ENCODE measurements at regions not wholly inside any gene's neighbourhood (a gene's known extent, or its start where the extent isn't known, plus 50 kb on each side); places are given as distances from the start of the nearest gene placed in this dataset.

DNA sequence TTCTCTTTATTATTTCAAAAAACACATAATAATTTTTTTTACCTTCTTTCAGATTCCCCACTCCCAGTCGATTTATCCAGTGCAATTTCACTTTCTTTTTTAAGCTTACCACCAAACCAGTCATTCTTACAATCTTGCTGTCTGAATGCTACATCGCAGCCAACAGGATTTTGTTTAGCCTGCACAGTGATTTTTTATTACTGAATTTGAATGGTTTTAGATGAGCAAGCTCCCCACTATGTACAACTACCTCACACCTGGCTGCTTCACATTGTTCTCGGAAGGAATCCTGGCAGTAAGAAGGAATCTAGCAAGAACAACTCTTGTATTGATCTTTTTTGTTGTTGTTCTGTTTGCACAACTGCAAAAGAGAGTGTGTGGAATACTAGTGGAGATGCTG, 668.1 kb upstream of the WWC1 start:
- Histone ChIP-seq H3K27ac (no peak overlapping the region), H3K36me3 (no peaks in the 10 kb centered on the region), H3K9me3 (no peaks in the 10 kb centered on the region), H3K4me1 (no peaks in the 10 kb centered on the region), H3K4me3 (no peak overlapping the region), H3K27me3 (no peaks in the 10 kb centered on the region)
- ATAC-seq (no peak), DNase-seq (no peak)
- in situ Hi-C loops (cut with MboI; ENCODE audit: low sequenced_read_pairs in 4 of 4) (no loop called here), intact Hi-C loops (cut with DNase I; ENCODE audit: low total_unique reads) (no loop called here)
- TF ChIP-seq POLR2A (IDR thresholded peaks at IDR 0.05), result no peak
- TF ChIP-seq, protein P1, sequence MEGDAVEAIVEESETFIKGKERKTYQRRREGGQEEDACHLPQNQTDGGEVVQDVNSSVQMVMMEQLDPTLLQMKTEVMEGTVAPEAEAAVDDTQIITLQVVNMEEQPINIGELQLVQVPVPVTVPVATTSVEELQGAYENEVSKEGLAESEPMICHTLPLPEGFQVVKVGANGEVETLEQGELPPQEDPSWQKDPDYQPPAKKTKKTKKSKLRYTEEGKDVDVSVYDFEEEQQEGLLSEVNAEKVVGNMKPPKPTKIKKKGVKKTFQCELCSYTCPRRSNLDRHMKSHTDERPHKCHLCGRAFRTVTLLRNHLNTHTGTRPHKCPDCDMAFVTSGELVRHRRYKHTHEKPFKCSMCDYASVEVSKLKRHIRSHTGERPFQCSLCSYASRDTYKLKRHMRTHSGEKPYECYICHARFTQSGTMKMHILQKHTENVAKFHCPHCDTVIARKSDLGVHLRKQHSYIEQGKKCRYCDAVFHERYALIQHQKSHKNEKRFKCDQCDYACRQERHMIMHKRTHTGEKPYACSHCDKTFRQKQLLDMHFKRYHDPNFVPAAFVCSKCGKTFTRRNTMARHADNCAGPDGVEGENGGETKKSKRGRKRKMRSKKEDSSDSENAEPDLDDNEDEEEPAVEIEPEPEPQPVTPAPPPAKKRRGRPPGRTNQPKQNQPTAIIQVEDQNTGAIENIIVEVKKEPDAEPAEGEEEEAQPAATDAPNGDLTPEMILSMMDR (IDR thresholded peaks at IDR 0.05 in 4 of 5, conservative IDR thresholded peaks at IDR 0.05 in 1 of 5), result no peak

DNA sequence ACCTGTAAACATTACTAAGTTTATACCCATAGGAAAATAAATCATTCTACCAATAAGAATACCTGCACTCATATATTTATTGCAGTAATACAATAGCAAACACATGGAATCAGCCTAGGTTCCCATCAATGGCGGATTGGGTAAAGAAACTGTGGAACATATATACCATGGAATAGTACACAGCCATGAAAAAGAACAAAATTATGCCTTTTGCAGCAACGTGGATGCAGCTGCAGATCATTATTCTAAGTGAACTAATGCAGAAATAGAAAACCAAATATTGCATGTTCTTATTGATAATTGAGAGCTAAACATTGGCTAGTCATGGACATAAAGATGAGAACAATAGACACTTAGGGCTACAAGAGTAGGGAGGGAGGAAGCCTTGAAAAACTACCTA, 667.4 kb upstream of the WWC1 start:
- intact Hi-C loops (cut with DNase I; ENCODE audit: low total_unique reads) (no loop called here), in situ Hi-C loops (cut with MboI; ENCODE audit: low sequenced_read_pairs in 4 of 4) (no loop called here)
- Histone ChIP-seq H3K27me3 (no peaks in the 10 kb centered on the region), H3K27ac (no peak overlapping the region), H3K4me1 (no peaks in the 10 kb centered on the region), H3K9me3 (no peaks in the 10 kb centered on the region), H3K4me3 (no peak overlapping the region), H3K36me3 (no peaks in the 10 kb centered on the region)
- ATAC-seq (no peak), DNase-seq (no peak)
- TF ChIP-seq, protein P1 (IDR thresholded peaks at IDR 0.05 in 4 of 5, conservative IDR thresholded peaks at IDR 0.05 in 1 of 5), result no peak
- no peak for TF ChIP-seq POLR2A (IDR thresholded peaks at IDR 0.05)

DNA sequence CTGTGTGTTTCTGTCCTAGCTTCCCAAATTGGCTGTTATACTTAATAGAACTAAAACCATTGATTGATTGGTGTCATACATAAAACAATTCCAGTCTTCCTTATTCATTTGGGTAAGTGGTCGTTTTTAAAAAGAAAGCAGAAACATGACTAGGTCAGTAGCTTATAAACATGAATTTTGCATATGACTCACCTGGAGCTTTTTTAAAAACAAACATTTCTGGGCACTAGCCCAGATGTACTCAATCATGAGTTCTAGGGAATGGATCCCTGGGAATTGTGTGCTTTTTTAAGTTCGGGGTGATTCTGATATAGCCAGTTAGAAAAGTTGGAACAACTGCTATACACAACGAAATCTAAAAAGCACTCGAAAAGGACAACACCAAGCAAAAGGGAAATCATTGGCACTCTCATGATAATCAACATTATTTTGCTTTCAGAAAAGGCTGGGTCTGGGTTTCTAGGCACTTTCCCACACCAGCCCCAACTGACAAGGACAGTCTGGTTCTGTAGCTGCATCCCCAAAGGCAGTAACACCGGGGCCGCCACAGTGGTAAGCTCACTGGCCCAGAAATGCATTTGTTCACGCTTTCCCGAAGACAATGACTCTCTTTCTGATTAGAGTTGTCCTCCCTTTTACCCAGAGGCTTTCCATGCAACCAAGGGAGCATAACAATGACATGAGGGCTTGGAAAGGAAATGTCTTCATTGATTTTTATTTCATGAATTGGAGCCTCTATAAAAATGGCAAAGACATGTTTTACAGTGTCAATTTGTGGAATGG, 664.9 kb upstream of the WWC1 start:
- ATAC-seq (no peak), DNase-seq (no peak)
- no peaks in the 10 kb centered on the region for H3K4me1 ChIP-seq
- TF ChIP-seq POLR2A (IDR thresholded peaks at IDR 0.05), result no peak
- TF ChIP-seq, protein P1 (IDR thresholded peaks at IDR 0.05 in 4 of 5, conservative IDR thresholded peaks at IDR 0.05 in 1 of 5), result no peak
- in situ Hi-C loops (cut with MboI; ENCODE audit: low sequenced_read_pairs in 4 of 4), result no loop called here
- H3K27me3 ChIP-seq, result no peaks in the 10 kb centered on the region
- no peaks in the 10 kb centered on the region for H3K9me3 ChIP-seq
- no peaks in the 10 kb centered on the region for H3K36me3 ChIP-seq
- intact Hi-C loops (cut with DNase I; ENCODE audit: low total_unique reads), result no loop called here
- no peak overlapping the region for H3K4me3 ChIP-seq
- H3K27ac ChIP-seq, result no peak overlapping the region

DNA sequence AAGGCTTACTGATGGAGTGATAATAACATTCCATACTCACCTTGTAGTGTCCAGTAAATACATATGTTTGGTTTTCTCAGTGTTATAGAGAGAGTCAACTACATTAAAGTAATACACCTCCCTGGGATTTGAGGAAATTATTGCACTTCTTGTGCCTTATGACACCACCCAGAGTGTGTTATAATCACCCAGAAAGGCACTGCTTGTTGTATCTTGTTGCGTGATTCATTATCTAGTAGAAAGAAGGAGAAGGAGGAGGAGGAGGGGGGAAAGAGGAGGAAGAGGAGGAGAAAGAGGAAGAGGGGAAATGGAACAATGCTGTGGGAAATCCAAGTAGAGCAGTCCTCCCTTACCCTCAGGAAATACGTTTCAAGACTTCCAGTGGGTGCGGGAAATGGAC, 661.8 kb upstream of the WWC1 start:
- H3K4me3 ChIP-seq, result no peak overlapping the region
- intact Hi-C loops (cut with DNase I; ENCODE audit: low total_unique reads), result no loop called here
- H3K36me3 ChIP-seq, result no peaks in the 10 kb centered on the region
- H3K4me1 ChIP-seq, result no peaks in the 10 kb centered on the region
- H3K27me3 ChIP-seq, result no peaks in the 10 kb centered on the region
- DNase-seq (no peak), ATAC-seq (no peak)
- TF ChIP-seq, protein P1 (IDR thresholded peaks at IDR 0.05 in 4 of 5, conservative IDR thresholded peaks at IDR 0.05 in 1 of 5), result no peak
- TF ChIP-seq POLR2A (IDR thresholded peaks at IDR 0.05), result no peak
- H3K27ac ChIP-seq, result no peak overlapping the region
- in situ Hi-C loops (cut with MboI; ENCODE audit: low sequenced_read_pairs in 4 of 4), result no loop called here
- H3K9me3 ChIP-seq, result no peaks in the 10 kb centered on the region

DNA sequence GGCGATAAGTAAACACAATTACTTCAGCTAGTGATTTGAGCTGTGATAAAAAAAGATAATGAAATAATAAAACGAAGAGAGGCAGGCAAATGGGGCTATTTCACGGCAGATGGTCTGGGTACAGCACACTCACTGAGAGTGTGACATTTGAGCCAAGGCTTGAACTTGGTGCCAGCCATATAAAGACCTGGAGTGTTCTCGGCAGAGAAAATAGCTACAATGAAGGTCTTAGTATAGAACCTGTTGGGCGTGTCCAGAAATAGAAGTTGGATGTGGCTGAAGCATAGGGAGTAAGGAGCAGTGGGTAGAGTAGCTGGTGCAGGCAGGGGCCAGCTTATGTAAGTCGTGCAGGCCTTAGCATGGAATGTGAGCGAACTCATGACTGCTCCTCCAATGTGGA, 660.3 kb upstream of the WWC1 start:
- DNase-seq (no peak), ATAC-seq (no peak)
- Histone ChIP-seq H3K4me1 (no peaks in the 10 kb centered on the region), H3K36me3 (no peaks in the 10 kb centered on the region), H3K27ac (no peak overlapping the region), H3K4me3 (no peak overlapping the region), H3K9me3 (no peaks in the 10 kb centered on the region), H3K27me3 (no peaks in the 10 kb centered on the region)
- intact Hi-C loops (cut with DNase I; ENCODE audit: low total_unique reads), result no loop called here
- TF ChIP-seq POLR2A (IDR thresholded peaks at IDR 0.05), result no peak
- TF ChIP-seq, protein P1 (IDR thresholded peaks at IDR 0.05 in 4 of 5, conservative IDR thresholded peaks at IDR 0.05 in 1 of 5), result no peak
- in situ Hi-C loops (cut with MboI; ENCODE audit: low sequenced_read_pairs in 4 of 4), result no loop called here

All from gastrocnemius medialis (tissue), 4 donors.